H1 (cell line): ENCODE measurements at regions not wholly inside any gene's neighbourhood (a gene's known extent, or its start where the extent isn't known, plus 50 kb on each side); places are given as distances from the start of the nearest gene placed in this dataset.

Experiments used
- CTCF ChIA-PET: fragments of 300-600 bp; sonication (Branson Sonifier 250); formaldehyde crosslinking; loops from one replicate; lab custom pipeline; 2021; ENCODE audit not compliant: partially characterized antibody; lab: Charles Lee
- POLR2A ChIA-PET: fragments of 300-600 bp; sonication (Branson Sonifier 250); formaldehyde crosslinking; loops from one replicate; lab custom pipeline; 2021; ENCODE audit warnings: inconsistent platforms; ENCODE audit not compliant: partially characterized antibody; lab: Charles Lee
- DNase-seq, 2 experiments: peaks; one replicate each; pipeline versions ENCODE4 v3.0.0 to v3.0.0-alpha.2; 2010 to 2022; ENCODE audit warnings: low spot score in 2 of 2, low read depth in 1 of 2, mixed read lengths in 1 of 2
- FAIRE-seq: peaks from 2 replicates; lab custom pipeline; 2011; peaks lifted over from hg19 to GRCh38; lab: Jason Lieb, UNC
- H2AFZ ChIP-seq: 2 replicates; pipeline ENCODE4 v1.8.1; 2012; ENCODE audit warnings: low read length, inconsistent platforms
- H2AK5ac ChIP-seq: 2 replicates; pipeline ENCODE4 v1.6.1; 2013; ENCODE audit warnings: low read depth, low read length
- H2BK120ac ChIP-seq: replicated peaks from 2 replicates; pipeline ENCODE3; 2013; ENCODE audit warnings: low read depth, low read length, inconsistent platforms
- H2BK12ac ChIP-seq: 2 replicates; pipeline ENCODE4 v1.6.1; 2013; ENCODE audit warnings: low read depth, low read length
- H2BK15ac ChIP-seq: 2 replicates; pipeline ENCODE4 v1.6.1; 2013; ENCODE audit warnings: low read length
- H2BK20ac ChIP-seq: 2 replicates; pipeline ENCODE4 v1.6.1; 2013; ENCODE audit warnings: low read length
- H2BK5ac ChIP-seq: 2 replicates; pipeline ENCODE4 v1.6.1; 2013; ENCODE audit warnings: low read depth, low read length
- H3K14ac ChIP-seq: 2 replicates; pipeline ENCODE4 v1.6.1; 2013; ENCODE audit warnings: inconsistent platforms; ENCODE audit not compliant: insufficient read length
- H3K18ac ChIP-seq: 2 replicates; pipeline ENCODE4 v1.6.1; 2013; ENCODE audit warnings: low read length; ENCODE audit errors: extremely low read depth
- H3K23ac ChIP-seq: 2 replicates; pipeline ENCODE4 v1.6.1; 2013; ENCODE audit warnings: inconsistent platforms; ENCODE audit not compliant: insufficient read length
- H3K23me2 ChIP-seq: 2 replicates; pipeline ENCODE4 v1.6.1; 2013; ENCODE audit warnings: low read depth, low read length
- H3K27ac ChIP-seq: 2 replicates; pipeline ENCODE4 v1.6.1; 2011; ENCODE audit warnings: low read depth, low read length, inconsistent platforms
- H3K27me3 ChIP-seq, 4 experiments: replicated peaks in 1 of 4; 1 replicate in 1 of 4; 2 replicates in 3 of 4; pipeline versions ENCODE4 v1.6.1 to v1.8.1; 2011 to 2013; ENCODE audit warnings: low read length in 3 of 4, mild to moderate bottlenecking in 3 of 4, inconsistent platforms in 2 of 4, mixed read lengths in 2 of 4, moderate library complexity in 1 of 4; ENCODE audit not compliant: control insufficient read depth in 3 of 4, insufficient read depth in 3 of 4; ENCODE audit errors: extremely low read depth in 1 of 4
- H3K36me3 ChIP-seq, 4 experiments: 2 replicates each; pipeline versions ENCODE4 v1.6.1 to v1.8.1; 2011 to 2013; ENCODE audit warnings: mild to moderate bottlenecking in 4 of 4, low read length in 3 of 4, moderate library complexity in 2 of 4, control low read depth in 1 of 4, inconsistent platforms in 1 of 4; ENCODE audit not compliant: insufficient read depth in 4 of 4, control insufficient read depth in 2 of 4
- H3K4ac ChIP-seq: replicated peaks from 2 replicates; pipeline ENCODE3; 2013; ENCODE audit warnings: low read length, low read depth, mixed read lengths, inconsistent platforms; ENCODE audit not compliant: insufficient read length
- H3K4me1 ChIP-seq, 4 experiments: replicated peaks in 1 of 4; 1 replicate in 1 of 4; 2 replicates in 3 of 4; pipeline versions ENCODE4 v1.6.1 to v1.8.1; 2011 to 2013; ENCODE audit warnings: low read length in 3 of 4, inconsistent platforms in 2 of 4, mixed read lengths in 1 of 4; ENCODE audit not compliant: insufficient read depth in 4 of 4, control insufficient read depth in 3 of 4
- H3K4me2 ChIP-seq, 2 experiments: 2 replicates each; pipeline versions ENCODE4 v1.6.1 to v1.8.1; 2011 to 2013; ENCODE audit warnings: low read depth in 2 of 2, low read length in 2 of 2, control low read depth in 1 of 2, inconsistent platforms in 1 of 2, mild to moderate bottlenecking in 1 of 2; ENCODE audit not compliant: insufficient read depth in 1 of 2
- H3K4me3 ChIP-seq, 4 experiments: fragments of 200-600, 300-600 bp in 1 of 4; sonication (generic), shearing (Covaris generic), sonication (Bioruptor Twin) in 1 of 4; 2 replicates each; pipeline versions ENCODE4 v1.5.1 to v1.8.1; 2011 to 2016; ENCODE audit warnings: low read length in 4 of 4, low read depth in 3 of 4, control low read depth in 2 of 4, inconsistent platforms in 2 of 4, mild to moderate bottlenecking in 2 of 4, mixed read lengths in 1 of 4, moderate library complexity in 1 of 4; ENCODE audit not compliant: insufficient read depth in 2 of 4; ENCODE audit errors: extremely low read depth in 1 of 4
- H3K56ac ChIP-seq: replicated peaks from 2 replicates; pipeline ENCODE3; 2013; ENCODE audit warnings: low read depth, mild to moderate bottlenecking, mixed read lengths, low read length, inconsistent platforms; ENCODE audit not compliant: insufficient read length
- H3K79me1 ChIP-seq: 2 replicates; pipeline ENCODE4 v1.6.1; 2013; ENCODE audit warnings: low read depth, low read length, control low read depth
- H3K79me2 ChIP-seq, 2 experiments: 2 replicates each; pipeline versions ENCODE4 v1.6.1 to v1.8.1; 2012 to 2013; ENCODE audit warnings: low read length in 2 of 2, mild to moderate bottlenecking in 2 of 2, inconsistent platforms in 1 of 2; ENCODE audit not compliant: insufficient read depth in 2 of 2, control insufficient read depth in 1 of 2
- H3K9ac ChIP-seq, 4 experiments: replicated peaks in 1 of 4; 1 replicate in 1 of 4; 2 replicates in 3 of 4; pipeline versions ENCODE4 v1.6.1 to v1.8.1; 2011 to 2013; ENCODE audit warnings: low read depth in 3 of 4, low read length in 3 of 4, control low read depth in 2 of 4, mild to moderate bottlenecking in 2 of 4, moderate library complexity in 2 of 4, inconsistent platforms in 1 of 4; ENCODE audit errors: extremely low read depth in 1 of 4
- H3K9me3 ChIP-seq, 2 experiments: 2 replicates each; pipeline versions ENCODE4 v1.6.1 to v1.8.1; 2012 to 2013; ENCODE audit warnings: mild to moderate bottlenecking in 2 of 2, moderate library complexity in 2 of 2, control low read depth in 1 of 2, inconsistent platforms in 1 of 2, low read depth in 1 of 2, low read length in 1 of 2, mixed read lengths in 1 of 2; ENCODE audit not compliant: insufficient read depth in 2 of 2
- H4K20me1 ChIP-seq, 2 experiments: replicated peaks in 1 of 2; 2 replicates each; pipeline versions ENCODE3 to v1.8.1; 2011 to 2013; ENCODE audit warnings: inconsistent platforms in 2 of 2, low read length in 2 of 2, mild to moderate bottlenecking in 1 of 2; ENCODE audit not compliant: insufficient read depth in 2 of 2, control insufficient read depth in 1 of 2
- H4K5ac ChIP-seq: 2 replicates; pipeline ENCODE4 v1.6.1; 2013; ENCODE audit warnings: low read length, low read depth, mixed read lengths, inconsistent platforms; ENCODE audit not compliant: insufficient read length
- H4K8ac ChIP-seq: 2 replicates; pipeline ENCODE4 v1.8.0; 2013; ENCODE audit warnings: mild to moderate bottlenecking, moderate library complexity, low read length, inconsistent platforms; ENCODE audit not compliant: insufficient read depth; ENCODE audit errors: extremely low read depth
- H4K91ac ChIP-seq: replicated peaks from 2 replicates; pipeline ENCODE3; 2013; ENCODE audit warnings: low read length, mixed read lengths, inconsistent platforms; ENCODE audit not compliant: insufficient read length
- ASH2L ChIP-seq: fragments of 200-600, 300-600 bp; sonication (generic); IDR thresholded peaks from one replicate; pipeline ENCODE4 v1.7.1; 2017; ENCODE audit warnings: low read length
- CBX5 ChIP-seq: fragments of 300-800, 300-1000 bp; sonication (generic); IDR thresholded peaks from 2 replicates; pipeline ENCODE4 v1.7.1; 2016; ENCODE audit warnings: antibody characterized with exemption, low read length, low read depth
- CHD2 ChIP-seq: IDR thresholded peaks from 2 replicates; pipeline ENCODE4 v1.6.1; 2012; ENCODE audit warnings: low read length, improper control_type of control experiment
- CREB1 ChIP-seq: IDR thresholded peaks from 2 replicates; pipeline ENCODE4 v1.6.1; 2012; ENCODE audit warnings: inconsistent platforms
- HDAC2 ChIP-seq, 2 experiments: fragments of 300-600 bp in 1 of 2; sonication (generic) in 1 of 2; IDR thresholded peaks; 2 replicates each; pipeline ENCODE4 v1.6.1; 2011 to 2012; ENCODE audit warnings: low read depth in 2 of 2, low read length in 2 of 2, mild to moderate bottlenecking in 2 of 2, moderate library complexity in 2 of 2, borderline replicate concordance in 1 of 2, inconsistent platforms in 1 of 2
- KDM1A ChIP-seq: fragments of 200-600, 300-600 bp; sonication (generic); IDR thresholded peaks from 2 replicates; pipeline ENCODE4 v1.7.1; 2016; ENCODE audit warnings: mild to moderate bottlenecking, low read length, borderline replicate concordance
- NRF1 ChIP-seq: IDR thresholded peaks from 2 replicates; pipeline ENCODE4 v1.6.1; 2011; ENCODE audit warnings: mild to moderate bottlenecking, low read depth, low read length, improper control_type of control experiment
- TAF1 ChIP-seq: IDR thresholded peaks from 2 replicates; pipeline ENCODE4 v1.6.1; 2011; ENCODE audit warnings: mild to moderate bottlenecking, low read depth, low read length
- TCF12 ChIP-seq: IDR thresholded peaks from 2 replicates; pipeline ENCODE4 v1.6.1; 2011; ENCODE audit warnings: low read depth, mild to moderate bottlenecking, low read length
- WGBS, 2 experiments: shearing (Covaris generic) in 1 of 2; methylation state at CpG; one replicate each; pipeline versions ENCODE4 v1.1.6 to v1.1.7; 2013 to 2015; ENCODE audit warnings: low lambda C conversion rate in 2 of 2, mixed read lengths in 2 of 2, inconsistent platforms in 1 of 2, low coverage in 1 of 2, missing lambda C conversion rate in 1 of 2; ENCODE audit not compliant: insufficient replicate concordance in 2 of 2, insufficient coverage in 1 of 2, insufficient read length in 1 of 2; ENCODE audit errors: extremely low coverage in 1 of 2, missing lambda C conversion rate in 1 of 2; 5-methylcytosine and 5-hydroxymethylcytosine counted together

DNA sequence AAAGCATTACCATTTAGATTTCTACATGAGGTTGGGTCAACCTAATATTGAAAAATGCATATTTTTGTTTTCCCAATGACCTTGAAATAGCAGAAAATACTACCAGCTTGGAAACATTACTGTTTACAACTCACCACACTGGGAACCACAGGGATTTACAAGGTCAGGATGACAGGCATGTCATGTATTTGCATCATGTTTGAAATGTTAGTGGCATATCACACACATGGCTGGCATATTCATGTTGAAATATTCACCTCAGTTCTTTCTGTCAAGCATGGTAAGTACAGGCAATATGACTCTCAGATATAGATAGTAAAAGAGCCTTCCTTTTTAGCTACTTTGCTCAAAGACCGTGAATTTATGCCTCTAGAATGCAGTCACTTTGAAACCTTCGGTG is 593.5 kb downstream of the NOVA1 start:
- POLR2A ChIA-PET, result no interaction called here

More for the DNA sequence above, 593.5 kb downstream of the NOVA1 start:
- Histone ChIP-seq H2BK12ac (no peak overlapping the region), H3K14ac (no peak overlapping the region)
- TF ChIP-seq NRF1, result no peak
- no peak for TF ChIP-seq ASH2L
- no peak for TF ChIP-seq TAF1
- no peak for TF ChIP-seq TCF12
- no peak for TF ChIP-seq KDM1A
- no peak for TF ChIP-seq CHD2
- TF ChIP-seq HDAC2 (IDR thresholded peaks at IDR 0.05; ENCODE audit: borderline replicate concordance in 1 of 2, low read depth in 2 of 2, low read length in 2 of 2), result no peak
- no peak for TF ChIP-seq CBX5
- TF ChIP-seq CREB1, result no peak
- TF ChIP-seq, all 59 proteins: peak for 0
- no peaks in the 10 kb centered on the region for H3K27me3 ChIP-seq
- H3K9me3 ChIP-seq, result no peaks in the 10 kb centered on the region
- no peak overlapping the region for H3K9ac ChIP-seq
- no peak overlapping the region for H3K18ac ChIP-seq
- FAIRE-seq (no peak), DNase-seq (no peak)
- H2BK120ac ChIP-seq, result no peak overlapping the region
- H4K5ac ChIP-seq, result no peak overlapping the region
- no peaks in the 10 kb centered on the region for H3K4me1 ChIP-seq
- no peak overlapping the region for H3K27ac ChIP-seq
- no peak overlapping the region for H4K91ac ChIP-seq
- no peak overlapping the region for H3K4ac ChIP-seq
- no peaks in the 10 kb centered on the region for H3K36me3 ChIP-seq
- H3K79me1 ChIP-seq, result no peaks in the 10 kb centered on the region
- CTCF ChIA-PET, result no interaction called here
- no peaks in the 10 kb centered on the region for H3K79me2 ChIP-seq
- H3K23me2 ChIP-seq, result no peaks in the 10 kb centered on the region
- no peak overlapping the region for H3K4me3 ChIP-seq
- no peak overlapping the region for H2BK15ac ChIP-seq
- no peak overlapping the region for H3K4me2 ChIP-seq
- no peak overlapping the region for H2BK5ac ChIP-seq
- H2AFZ ChIP-seq, result no peak overlapping the region
- H3K56ac ChIP-seq, result no peak overlapping the region
- H2BK20ac ChIP-seq, result no peak overlapping the region
- H3K23ac ChIP-seq, result no peak overlapping the region
- H2AK5ac ChIP-seq, result no peak overlapping the region
- WGBS, 2 experiments, result 86% methylated on average over 2 of the region's 2 CpGs; no CpG with 5 or more reads in 1 of the 2 experiments
- H4K8ac ChIP-seq, result no peak overlapping the region
- no peaks in the 10 kb centered on the region for H4K20me1 ChIP-seq
